Uterus (tissue), 2 donors: ENCODE measurements at regions not wholly inside any gene's neighbourhood (a gene's known extent, or its start where the extent isn't known, plus 50 kb on each side); places are given as distances from the start of the nearest gene placed in this dataset.

Experiments used
- POLR2A ChIP-seq, 2 donors: fragments of 450-650 bp; IDR thresholded peaks; one replicate each; pipeline ENCODE4 v1.6.1; 2016; ENCODE audit warnings: antibody characterized with exemption in 2 of 2, mild to moderate bottlenecking in 1 of 2, moderate library complexity in 1 of 2
- TF ChIP-seq, protein P1 (sequence below), 4 experiments: fragments of 200-600 bp in 2 of 4; fragments of 450-650 bp in 2 of 4; sonication (generic) in 2 of 4; IDR thresholded peaks; one replicate each; pipeline ENCODE4 v1.5.1; 2016 to 2019; ENCODE audit warnings: antibody characterized with exemption in 4 of 4, mild to moderate bottlenecking in 2 of 4, moderate library complexity in 1 of 4

DNA sequence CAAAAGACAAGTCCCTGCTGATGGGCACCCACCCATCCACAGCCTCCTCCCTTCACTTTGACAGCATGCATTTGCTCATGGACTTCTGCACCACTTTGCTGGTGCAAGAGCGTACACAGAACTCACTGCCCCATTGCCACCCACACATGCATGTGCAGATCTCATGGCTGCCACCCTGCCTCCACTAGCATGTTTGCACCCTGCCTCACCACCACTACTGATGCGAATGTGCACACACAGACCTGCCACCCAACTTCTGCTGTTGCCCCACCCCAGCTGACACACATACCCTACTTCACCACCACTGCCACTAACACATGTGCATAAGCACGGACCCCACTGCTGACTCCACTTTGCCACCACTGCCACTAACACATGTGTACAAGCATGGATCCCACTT lies 64.9 kb upstream of the EYS start:
- TF ChIP-seq, protein P1, sequence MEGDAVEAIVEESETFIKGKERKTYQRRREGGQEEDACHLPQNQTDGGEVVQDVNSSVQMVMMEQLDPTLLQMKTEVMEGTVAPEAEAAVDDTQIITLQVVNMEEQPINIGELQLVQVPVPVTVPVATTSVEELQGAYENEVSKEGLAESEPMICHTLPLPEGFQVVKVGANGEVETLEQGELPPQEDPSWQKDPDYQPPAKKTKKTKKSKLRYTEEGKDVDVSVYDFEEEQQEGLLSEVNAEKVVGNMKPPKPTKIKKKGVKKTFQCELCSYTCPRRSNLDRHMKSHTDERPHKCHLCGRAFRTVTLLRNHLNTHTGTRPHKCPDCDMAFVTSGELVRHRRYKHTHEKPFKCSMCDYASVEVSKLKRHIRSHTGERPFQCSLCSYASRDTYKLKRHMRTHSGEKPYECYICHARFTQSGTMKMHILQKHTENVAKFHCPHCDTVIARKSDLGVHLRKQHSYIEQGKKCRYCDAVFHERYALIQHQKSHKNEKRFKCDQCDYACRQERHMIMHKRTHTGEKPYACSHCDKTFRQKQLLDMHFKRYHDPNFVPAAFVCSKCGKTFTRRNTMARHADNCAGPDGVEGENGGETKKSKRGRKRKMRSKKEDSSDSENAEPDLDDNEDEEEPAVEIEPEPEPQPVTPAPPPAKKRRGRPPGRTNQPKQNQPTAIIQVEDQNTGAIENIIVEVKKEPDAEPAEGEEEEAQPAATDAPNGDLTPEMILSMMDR (IDR thresholded peaks at IDR 0.05): no peak
- TF ChIP-seq POLR2A (IDR thresholded peaks at IDR 0.05): no peak
